Esophagus (tissue), 2 donors: ENCODE measurements at regions not wholly inside any gene's neighbourhood (a gene's known extent, or its start where the extent isn't known, plus 50 kb on each side); places are given as distances from the start of the nearest gene placed in this dataset.

ENCODE experiments used
- H3K27ac ChIP-seq, 2 donors: one replicate each; pipeline ENCODE4 v1.5.1; 2013; ENCODE audit warnings: low read depth in 2 of 2, mild to moderate bottlenecking in 2 of 2, inconsistent platforms in 1 of 2, low read length in 1 of 2, moderate library complexity in 1 of 2
- H3K27me3 ChIP-seq, 2 donors: one replicate each; pipeline ENCODE4 v1.6.1; 2013; ENCODE audit warnings: low read length in 2 of 2, control low read depth in 1 of 2, mild to moderate bottlenecking in 1 of 2; ENCODE audit not compliant: insufficient read depth in 2 of 2, control insufficient read depth in 1 of 2
- H3K36me3 ChIP-seq, 2 donors: one replicate each; pipeline ENCODE4 v1.6.1; 2013; ENCODE audit warnings: low read length in 1 of 2; ENCODE audit not compliant: control insufficient read depth in 2 of 2, insufficient read depth in 2 of 2
- H3K4me1 ChIP-seq, 2 donors: one replicate each; pipeline ENCODE4 v1.6.1; 2013; ENCODE audit warnings: low read length in 1 of 2; ENCODE audit not compliant: control insufficient read depth in 2 of 2, insufficient read depth in 2 of 2
- H3K4me3 ChIP-seq, 2 donors: one replicate each; pipeline ENCODE4 v1.5.1; 2013; ENCODE audit warnings: low read length in 2 of 2, mild to moderate bottlenecking in 2 of 2, low read depth in 1 of 2, moderate library complexity in 1 of 2
- H3K9me3 ChIP-seq, 2 donors: one replicate each; pipeline ENCODE4 v1.6.1; 2013; ENCODE audit warnings: mild to moderate bottlenecking in 2 of 2, low read depth in 1 of 2, low read length in 1 of 2, moderate library complexity in 1 of 2; ENCODE audit not compliant: control insufficient read depth in 2 of 2, insufficient read depth in 1 of 2
- WGBS, 2 donors: extraction: QIAGEN DNeasy Blood & Tissue Kit; methylation state at CpG; one replicate each; pipeline ENCODE4 v1.1.7; 2013; 5-methylcytosine and 5-hydroxymethylcytosine counted together
- donor health status: healthy with polysubstance abuse.
- donor health status: Bipolar disorder and iron deficiency.

GRCh38 chr6:165834613-165835259 lies 171.7 kb upstream of the PDE10A start:
- 30 to 35% methylated on average over 11 of the region's 11 CpGs for WGBS, 2 donors
- H3K36me3 ChIP-seq = no peaks in the 10 kb centered on the region
- peaks cover 3% of the 10 kb centered on the region in 2 donors for H3K4me1 ChIP-seq
- no peaks in the 10 kb centered on the region for H3K9me3 ChIP-seq
- no peaks in the 10 kb centered on the region for H3K27me3 ChIP-seq
- no peak overlapping the region for H3K27ac ChIP-seq
- H3K4me3 ChIP-seq = no peak overlapping the region

- Histone ChIP-seq H3K4me1 (peaks cover 3% of the 10 kb centered on the region in 2 donors), H3K4me3 (no peak overlapping the region), H3K27me3 (no peaks in the 10 kb centered on the region), H3K36me3 (no peaks in the 10 kb centered on the region), H3K27ac (no peak overlapping the region), H3K9me3 (no peaks in the 10 kb centered on the region)
- WGBS, 2 donors = 60 to 84% methylated on average over 3 of the region's 3 CpGs
Measured at GRCh38 chr6:165833355-165833754, 170.3 kb upstream of the PDE10A start.

- H3K4me3 ChIP-seq = no peak overlapping the region
- no peaks in the 10 kb centered on the region for H3K27me3 ChIP-seq
- H3K9me3 ChIP-seq = no peaks in the 10 kb centered on the region
- 55 to 69% methylated on average over 8 of the region's 8 CpGs for WGBS, 2 donors
- peaks cover 3% of the 10 kb centered on the region in 2 donors for H3K4me1 ChIP-seq
- no peaks in the 10 kb centered on the region for H3K36me3 ChIP-seq
- H3K27ac ChIP-seq = no peak overlapping the region
Measured at GRCh38 chr6:165831812-165832510, 168.9 kb upstream of the PDE10A start.

GRCh38 chr6:165830761-165831160 lies 167.7 kb upstream of the PDE10A start:
- Histone ChIP-seq H3K27ac (no peak overlapping the region), H3K9me3 (no peaks in the 10 kb centered on the region), H3K4me3 (no peak overlapping the region), H3K4me1 (peaks cover 3 to 5% of the 10 kb centered on the region in 2 donors), H3K36me3 (no peaks in the 10 kb centered on the region), H3K27me3 (no peaks in the 10 kb centered on the region)
- WGBS, 2 donors = 91 to 92% methylated on average over 5 of the region's 5 CpGs

- no peak overlapping the region for H3K4me3 ChIP-seq
- no peak overlapping the region for H3K27ac ChIP-seq
- peaks cover 0 to 2% of the 10 kb centered on the region in 2 donors for H3K4me1 ChIP-seq
- 96% methylated on average over 6 of the region's 6 CpGs for WGBS, 2 donors
- no peaks in the 10 kb centered on the region for H3K27me3 ChIP-seq
- H3K9me3 ChIP-seq = no peaks in the 10 kb centered on the region
- no peaks in the 10 kb centered on the region for H3K36me3 ChIP-seq
Measured at GRCh38 chr6:165829376-165829775, 166.3 kb upstream of the PDE10A start.

GRCh38 chr6:165827190-165827518 lies 164.1 kb upstream of the PDE10A start:
- Histone ChIP-seq H3K4me1 (peaks cover 0 to 2% of the 10 kb centered on the region in 2 donors), H3K9me3 (no peaks in the 10 kb centered on the region), H3K27ac (no peak overlapping the region), H3K36me3 (no peaks in the 10 kb centered on the region), H3K27me3 (no peaks in the 10 kb centered on the region), H3K4me3 (no peak overlapping the region)
- WGBS, 2 donors = 95 to 96% methylated on average over 19 of the region's 19 CpGs

GRCh38 chr6:165826487-165827189 lies 163.6 kb upstream of the PDE10A start:
- H3K9me3 ChIP-seq = no peaks in the 10 kb centered on the region
- H3K4me3 ChIP-seq = no peak overlapping the region
- peaks cover 0 to 2% of the 10 kb centered on the region in 2 donors for H3K4me1 ChIP-seq
- no peaks in the 10 kb centered on the region for H3K36me3 ChIP-seq
- WGBS, 2 donors = 94 to 95% methylated on average over 32 to 33 of the region's 33 CpGs
- no peak overlapping the region for H3K27ac ChIP-seq
- no peaks in the 10 kb centered on the region for H3K27me3 ChIP-seq

- H3K4me3 ChIP-seq = no peak overlapping the region
- WGBS, 2 donors = 75 to 76% methylated on average over 9 of the region's 9 CpGs
- H3K27ac ChIP-seq = no peak overlapping the region
- H3K36me3 ChIP-seq = no peaks in the 10 kb centered on the region
- H3K9me3 ChIP-seq = no peaks in the 10 kb centered on the region
- H3K27me3 ChIP-seq = no peaks in the 10 kb centered on the region
- H3K4me1 ChIP-seq = peaks cover 0 to 2% of the 10 kb centered on the region in 2 donors
Measured at GRCh38 chr6:165825256-165825815, 162.3 kb upstream of the PDE10A start.

- no peaks in the 10 kb centered on the region for H3K9me3 ChIP-seq
- peaks cover 2 to 3% of the 10 kb centered on the region in 2 donors for H3K4me1 ChIP-seq
- no peak overlapping the region for H3K4me3 ChIP-seq
- H3K27me3 ChIP-seq = peaks cover 0 to 2% of the 10 kb centered on the region in 2 donors
- no peak overlapping the region for H3K27ac ChIP-seq
- 91 to 94% methylated on average over 10 of the region's 10 CpGs for WGBS, 2 donors
- H3K36me3 ChIP-seq = no peaks in the 10 kb centered on the region
Measured at GRCh38 chr6:165823609-165824326, 160.7 kb upstream of the PDE10A start.
